ENCODE measurements at regions not wholly inside any gene's neighbourhood (a gene's known extent, or its start where the extent isn't known, plus 50 kb on each side); places are given as distances from the start of the nearest gene placed in this dataset.
"Not testable (repeated sequence)": the region's sequence is repeated elsewhere in the genome, so short reads cannot be mapped to it uniquely, and the experiment has no call there.

GRCh38 chr2:236909193-236909504, 176.5 kb upstream of the COPS8 start:
- no peak for DNase-seq

GRCh38 chr2:236909802-236910201, 175.9 kb upstream of the COPS8 start:
- no peak for DNase-seq

- no peak for DNase-seq
Measured at GRCh38 chr2:236910781-236911495, 174.8 kb upstream of the COPS8 start.

GRCh38 chr2:236912326-236913120, 173.2 kb upstream of the COPS8 start:
- no peak for DNase-seq

- DNase-seq = no peak
Measured at GRCh38 chr2:236915186-236915585, 170.5 kb upstream of the COPS8 start.

- no peak for DNase-seq
Measured at GRCh38 chr2:236915726-236916125, 170.0 kb upstream of the COPS8 start.

GRCh38 chr2:236916181-236916580, 169.5 kb upstream of the COPS8 start:
- no peak for DNase-seq

- DNase-seq = no peak
Measured at GRCh38 chr2:236916651-236917050, 169.0 kb upstream of the COPS8 start.

- no peak for DNase-seq
Measured at GRCh38 chr2:236917164-236917563, 168.5 kb upstream of the COPS8 start.

GRCh38 chr2:236918545-236918944, 167.1 kb upstream of the COPS8 start:
- no peak for DNase-seq

GRCh38 chr2:236919209-236919608, 166.5 kb upstream of the COPS8 start:
- no peak for DNase-seq

- DNase-seq = not testable (repeated sequence)
Measured at GRCh38 chr2:236919801-236920379, 165.8 kb upstream of the COPS8 start.

GRCh38 chr2:236922061-236922460, 163.6 kb upstream of the COPS8 start:
- DNase-seq = no peak

- DNase-seq = no peak
Measured at GRCh38 chr2:236928380-236929037, 157.2 kb upstream of the COPS8 start.

- no peak for DNase-seq
Measured at GRCh38 chr2:236932831-236933361, 152.8 kb upstream of the COPS8 start.

GRCh38 chr2:236934166-236934565, 151.5 kb upstream of the COPS8 start:
- DNase-seq = no peak

GRCh38 chr2:236934656-236935055, 151.0 kb upstream of the COPS8 start:
- no peak for DNase-seq

GRCh38 chr2:236935083-236935482, 150.6 kb upstream of the COPS8 start:
- DNase-seq = no peak

GRCh38 chr2:236935631-236936445, 149.9 kb upstream of the COPS8 start:
- DNase-seq = no peak

- DNase-seq = no peak
Measured at GRCh38 chr2:236936446-236936940, 149.2 kb upstream of the COPS8 start.

- DNase-seq = no peak
Measured at GRCh38 chr2:236938126-236938525, 147.6 kb upstream of the COPS8 start.

- no peak for DNase-seq
Measured at GRCh38 chr2:236939271-236939670, 146.4 kb upstream of the COPS8 start.
